OCI-LY7 (cell line): ENCODE measurements at regions not wholly inside any gene's neighbourhood (a gene's known extent, or its start where the extent isn't known, plus 50 kb on each side); places are given as distances from the start of the nearest gene placed in this dataset.
"Not testable (repeated sequence)": the region's sequence is repeated elsewhere in the genome, so short reads cannot be mapped to it uniquely, and the experiment has no call there.

Experiments
- BruUV-seq: library from RNA; stranded (reverse); fragments of 400-500 nt; replicated peaks from 2 replicates; lab custom pipeline; 2021; lab: Mats Ljungman, UMichigan
- CTCF ChIA-PET: fragments of 300-600 bp; sonication (Branson Sonifier 250); formaldehyde crosslinking; loops from one replicate; lab custom pipeline; 2022; ENCODE audit warnings: antibody characterized with exemption; ENCODE audit not compliant: unreplicated experiment; lab: Charles Lee
- POLR2A ChIA-PET: fragments of 300-600 bp; sonication (Branson Sonifier 250); formaldehyde crosslinking; loops from one replicate; lab custom pipeline; 2022; ENCODE audit warnings: antibody characterized with exemption; lab: Charles Lee
- DNase-seq: peaks from one replicate; pipeline ENCODE4 v3.0.0-alpha.2; 2015; ENCODE audit warnings: low spot score
- H2AFZ ChIP-seq: fragments of 200-600 bp; sonication (generic), shearing (Covaris generic); 2 replicates; pipeline ENCODE4 v1.6.1; 2014; ENCODE audit warnings: mild to moderate bottlenecking, antibody characterized with exemption, low read length, moderate library complexity
- H3K27ac ChIP-seq: fragments of 200-600 bp; sonication (generic); 2 replicates; pipeline ENCODE4 v1.5.1; 2014; ENCODE audit warnings: mixed run types, low read depth, mild to moderate bottlenecking, moderate library complexity, low read length, inconsistent platforms; ENCODE audit not compliant: poor library complexity, severe bottlenecking
- H3K36me3 ChIP-seq: fragments of 200-600 bp; sonication (generic); 2 replicates; pipeline ENCODE4 v1.6.1; 2014; ENCODE audit warnings: mild to moderate bottlenecking, antibody characterized with exemption, low read length, moderate library complexity, mixed read lengths; ENCODE audit not compliant: insufficient read depth
- H3K4me1 ChIP-seq: fragments of 200-600 bp; sonication (generic); 2 replicates; pipeline ENCODE4 v1.5.1; 2014; ENCODE audit warnings: mild to moderate bottlenecking, low read length; ENCODE audit not compliant: insufficient read depth, poor library complexity, severe bottlenecking
- H3K4me2 ChIP-seq: fragments of 200-600 bp; sonication (generic); 2 replicates; pipeline ENCODE4 v1.6.1; 2014; ENCODE audit warnings: mild to moderate bottlenecking, low read length
- H3K4me3 ChIP-seq: fragments of 200-600 bp; sonication (generic); 2 replicates; pipeline ENCODE4 v1.5.1; 2014; ENCODE audit warnings: mild to moderate bottlenecking, low read depth, low read length; ENCODE audit not compliant: poor library complexity, severe bottlenecking
- H3K79me2 ChIP-seq: fragments of 200-600 bp; sonication (generic); 2 replicates; pipeline ENCODE4 v1.6.1; 2016; ENCODE audit warnings: low read depth, mild to moderate bottlenecking, low read length, moderate library complexity, mixed read lengths; ENCODE audit not compliant: insufficient read depth
- H3K9me2 ChIP-seq: fragments of 200-600 bp; sonication (generic); 2 replicates; pipeline ENCODE4 v1.6.1; 2016; ENCODE audit warnings: mild to moderate bottlenecking, low read length, mixed read lengths; ENCODE audit not compliant: insufficient read depth
- H3K9me3 ChIP-seq: fragments of 200-600 bp; sonication (generic); 2 replicates; pipeline ENCODE4 v1.6.1; 2014; ENCODE audit warnings: mild to moderate bottlenecking, mixed run types, low read length, mixed read lengths
- H4K20me1 ChIP-seq: fragments of 200-600 bp; sonication (generic); 2 replicates; pipeline ENCODE4 v1.6.1; 2014; ENCODE audit warnings: mild to moderate bottlenecking, antibody characterized with exemption, low read length, moderate library complexity, mixed read lengths; ENCODE audit not compliant: insufficient read depth
- EZH2phosphoT487 ChIP-seq: fragments of 200-600 bp; sonication (generic); IDR thresholded peaks from 2 replicates; pipeline ENCODE4 v1.6.1; 2018; ENCODE audit warnings: low read depth, borderline replicate concordance, mild to moderate bottlenecking, mixed run types, antibody characterized with exemption, low read length, moderate library complexity, mixed read lengths
- intact Hi-C: fragments of 100-400 bp; cut with micrococcal nuclease; formaldehyde crosslinking; loops from one replicate; pipeline ENCODE4 v1.10.0; 2022; ENCODE audit not compliant: unreplicated experiment
- TF ChIP-seq, protein P1 (sequence below): fragments of 200-600 bp; sonication (generic); conservative IDR thresholded peaks from 2 replicates; pipeline ENCODE4 v1.5.1; 2014; ENCODE audit warnings: mild to moderate bottlenecking, antibody characterized with exemption, low read length, moderate library complexity, mixed read lengths

GRCh38 chr2:215635071-215635787 lies 199.4 kb upstream of the FN1 start:
- no peaks in the 10 kb centered on the region for H3K9me3 ChIP-seq
- H3K9me2 ChIP-seq = no peaks in the 10 kb centered on the region
- ChIA-PET POLR2A (no interaction called here), CTCF (no interaction called here)
- no peak overlapping the region for H2AFZ ChIP-seq
- no peak overlapping the region for H3K27ac ChIP-seq
- BruUV-seq = no TSS peak
- intact Hi-C loops = no loop called here
- H3K4me3 ChIP-seq = no peak overlapping the region
- H3K4me2 ChIP-seq = no peak overlapping the region
- no peak for DNase-seq
- H3K79me2 ChIP-seq = no peaks in the 10 kb centered on the region
- H3K36me3 ChIP-seq = no peaks in the 10 kb centered on the region
- no peaks in the 10 kb centered on the region for H3K4me1 ChIP-seq
- H4K20me1 ChIP-seq = no peaks in the 10 kb centered on the region
- no peak for TF ChIP-seq EZH2phosphoT487
- TF ChIP-seq, protein P1, sequence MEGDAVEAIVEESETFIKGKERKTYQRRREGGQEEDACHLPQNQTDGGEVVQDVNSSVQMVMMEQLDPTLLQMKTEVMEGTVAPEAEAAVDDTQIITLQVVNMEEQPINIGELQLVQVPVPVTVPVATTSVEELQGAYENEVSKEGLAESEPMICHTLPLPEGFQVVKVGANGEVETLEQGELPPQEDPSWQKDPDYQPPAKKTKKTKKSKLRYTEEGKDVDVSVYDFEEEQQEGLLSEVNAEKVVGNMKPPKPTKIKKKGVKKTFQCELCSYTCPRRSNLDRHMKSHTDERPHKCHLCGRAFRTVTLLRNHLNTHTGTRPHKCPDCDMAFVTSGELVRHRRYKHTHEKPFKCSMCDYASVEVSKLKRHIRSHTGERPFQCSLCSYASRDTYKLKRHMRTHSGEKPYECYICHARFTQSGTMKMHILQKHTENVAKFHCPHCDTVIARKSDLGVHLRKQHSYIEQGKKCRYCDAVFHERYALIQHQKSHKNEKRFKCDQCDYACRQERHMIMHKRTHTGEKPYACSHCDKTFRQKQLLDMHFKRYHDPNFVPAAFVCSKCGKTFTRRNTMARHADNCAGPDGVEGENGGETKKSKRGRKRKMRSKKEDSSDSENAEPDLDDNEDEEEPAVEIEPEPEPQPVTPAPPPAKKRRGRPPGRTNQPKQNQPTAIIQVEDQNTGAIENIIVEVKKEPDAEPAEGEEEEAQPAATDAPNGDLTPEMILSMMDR = no peak

DNA sequence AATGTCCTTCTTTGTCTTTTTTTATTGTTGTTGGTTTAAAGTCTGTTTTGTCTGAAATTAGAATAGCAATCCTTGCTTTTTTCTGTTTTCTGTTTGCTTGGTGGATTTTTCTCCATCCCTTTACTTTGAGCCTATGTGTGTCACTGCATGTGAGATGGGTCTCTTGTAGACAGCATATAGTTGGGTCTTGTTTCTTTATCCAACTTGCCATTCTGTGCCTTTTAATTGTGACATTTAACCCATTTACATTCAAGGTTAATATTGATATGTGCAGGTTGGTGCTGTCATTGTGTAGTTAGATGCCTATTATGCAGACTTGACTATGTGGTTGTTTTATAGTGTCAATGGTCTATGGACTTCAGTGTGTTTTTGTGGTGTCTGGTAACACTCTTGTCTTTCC lies 197.5 kb upstream of the FN1 start:
- H4K20me1 ChIP-seq = no peaks in the 10 kb centered on the region
- ChIA-PET POLR2A (interaction anchor here (0.8 kb wide), 1 partner anchor 20 kb away, joined by 3 read pairs; no protein-coding TSS in a partner anchor), CTCF (no interaction called here)
- no peaks in the 10 kb centered on the region for H3K4me1 ChIP-seq
- H3K4me3 ChIP-seq = no peak overlapping the region
- no peaks in the 10 kb centered on the region for H3K9me2 ChIP-seq
- BruUV-seq = no TSS peak
- TF ChIP-seq, protein P1 = no peak
- no peak for TF ChIP-seq EZH2phosphoT487
- no peaks in the 10 kb centered on the region for H3K79me2 ChIP-seq
- intact Hi-C loops = no loop called here
- H3K27ac ChIP-seq = no peak overlapping the region
- no peaks in the 10 kb centered on the region for H3K36me3 ChIP-seq
- DNase-seq = no peak
- H2AFZ ChIP-seq = no peak overlapping the region
- no peaks in the 10 kb centered on the region for H3K9me3 ChIP-seq
- H3K4me2 ChIP-seq = no peak overlapping the region

- no peak overlapping the region for H3K27ac ChIP-seq
- intact Hi-C loops = no loop called here
- H3K36me3 ChIP-seq = no peaks in the 10 kb centered on the region
- DNase-seq = no peak
- no peaks in the 10 kb centered on the region for H3K79me2 ChIP-seq
- no peak overlapping the region for H3K4me2 ChIP-seq
- no peaks in the 10 kb centered on the region for H3K9me2 ChIP-seq
- ChIA-PET POLR2A (interaction anchor here (0.6 kb wide), 1 partner anchor 242 kb away, joined by 5 read pairs; no protein-coding TSS in a partner anchor), CTCF (no interaction called here)
- no peaks in the 10 kb centered on the region for H3K9me3 ChIP-seq
- H3K4me3 ChIP-seq = no peak overlapping the region
- TF ChIP-seq, protein P1 = no peak
- TF ChIP-seq EZH2phosphoT487 = no peak
- BruUV-seq = no TSS peak
- no peaks in the 10 kb centered on the region for H4K20me1 ChIP-seq
- no peaks in the 10 kb centered on the region for H3K4me1 ChIP-seq
- no peak overlapping the region for H2AFZ ChIP-seq
Measured at GRCh38 chr2:215631696-215632095, 195.8 kb upstream of the FN1 start.

GRCh38 chr2:215630796-215631195 lies 194.9 kb upstream of the FN1 start:
- H3K4me2 ChIP-seq, BruUV-seq, H3K27ac ChIP-seq, H3K4me3 ChIP-seq, H3K79me2 ChIP-seq, H3K9me2 ChIP-seq, H3K36me3 ChIP-seq, DNase-seq, CTCF ChIA-PET, intact Hi-C loops, H2AFZ ChIP-seq, H3K4me1 ChIP-seq, H3K9me3 ChIP-seq, H4K20me1 ChIP-seq: not testable (repeated sequence)
- POLR2A ChIA-PET = interaction anchor here (0.6 kb wide), 1 partner anchor 122 kb away, joined by 3 read pairs; no protein-coding TSS in a partner anchor
